HEK293T (cell line): ENCODE measurements at regions not wholly inside any gene's neighbourhood (a gene's known extent, or its start where the extent isn't known, plus 50 kb on each side); places are given as distances from the start of the nearest gene placed in this dataset.

Experiments
- CTCF ChIA-PET: fragments of 350-600 bp; formaldehyde crosslinking; extraction: SDS; loops from one replicate; lab custom pipeline; 2021; ENCODE audit warnings: antibody characterized with exemption, inconsistent platforms; lab: Yijun Ruan, JAX
- POLR2A ChIA-PET: fragments of 350-600 bp; formaldehyde crosslinking; extraction: SDS; loops from one replicate; lab custom pipeline; 2020; ENCODE audit warnings: antibody characterized with exemption, inconsistent platforms; lab: Yijun Ruan, JAX
- DNase-seq: peaks from one replicate; pipeline ENCODE4 v3.0.0; 2012; ENCODE audit warnings: mixed read lengths; ENCODE audit errors: extremely low spot score
- ARNT ChIP-seq: fragments of 450-650 bp; IDR thresholded peaks from 2 replicates; pipeline ENCODE4 v1.6.1; 2017; ENCODE audit warnings: mild to moderate bottlenecking
- BHLHE40 ChIP-seq: fragments of 450-650 bp; IDR thresholded peaks from 2 replicates; pipeline ENCODE4 v1.6.1; 2016; ENCODE audit warnings: mild to moderate bottlenecking, moderate library complexity, borderline replicate concordance
- CTBP1 ChIP-seq: fragments of 450-650 bp; IDR thresholded peaks from 2 replicates; pipeline ENCODE4 v1.6.1; 2016; ENCODE audit warnings: borderline replicate concordance
- ELF4 ChIP-seq: fragments of 450-650 bp; IDR thresholded peaks from 2 replicates; pipeline ENCODE4 v1.6.1; 2017; ENCODE audit warnings: antibody characterized with exemption
- FOXA1 ChIP-seq: fragments of 450-650 bp; IDR thresholded peaks from 2 replicates; pipeline ENCODE4 v1.6.1; 2016; ENCODE audit warnings: mild to moderate bottlenecking
- FOXK2 ChIP-seq: fragments of 450-650 bp; IDR thresholded peaks from 2 replicates; pipeline ENCODE4 v1.6.1; 2016; ENCODE audit warnings: mild to moderate bottlenecking
- FOXM1 ChIP-seq: fragments of 450-650 bp; IDR thresholded peaks from 2 replicates; pipeline ENCODE4 v1.6.1; 2017; ENCODE audit warnings: mild to moderate bottlenecking, borderline replicate concordance
- HDGF ChIP-seq: fragments of 450-650 bp; IDR thresholded peaks from 2 replicates; pipeline ENCODE4 v1.6.1; 2017; ENCODE audit warnings: antibody characterized with exemption, borderline replicate concordance
- L3MBTL2 ChIP-seq: fragments of 450-650 bp; conservative IDR thresholded peaks from 2 replicates; pipeline ENCODE4 v1.6.1; 2016; ENCODE audit warnings: mild to moderate bottlenecking
- LEF1 ChIP-seq: fragments of 450-650 bp; IDR thresholded peaks from 2 replicates; pipeline ENCODE4 v1.6.1; 2017; ENCODE audit warnings: mild to moderate bottlenecking, borderline replicate concordance
- NFRKB ChIP-seq: fragments of 450-650 bp; IDR thresholded peaks from 2 replicates; pipeline ENCODE4 v1.6.1; 2016; ENCODE audit warnings: mild to moderate bottlenecking, moderate library complexity
- PKNOX1 ChIP-seq: fragments of 450-650 bp; IDR thresholded peaks from 2 replicates; pipeline ENCODE4 v1.6.1; 2016
- SP1 ChIP-seq: fragments of 450-650 bp; IDR thresholded peaks from 2 replicates; pipeline ENCODE4 v1.6.1; 2017
- SUZ12 ChIP-seq: fragments of 450-650 bp; IDR thresholded peaks from 2 replicates; pipeline ENCODE4 v1.6.1; 2016; ENCODE audit warnings: mild to moderate bottlenecking
- TARDBP ChIP-seq: fragments of 450-650 bp; IDR thresholded peaks from 2 replicates; pipeline ENCODE4 v1.6.1; 2016
- ZNF384 ChIP-seq: fragments of 450-650 bp; IDR thresholded peaks from 2 replicates; pipeline ENCODE4 v1.6.1; 2016

GRCh38 chr2:199594443-199594842 is 136.7 kb upstream of the SATB2 start:
- ChIA-PET CTCF (interaction anchor here (1.5 kb wide), 1 partner anchor 146 kb away, joined by 5 read pairs; no protein-coding TSS in a partner anchor), POLR2A (no interaction called here)
- TF ChIP-seq NFRKB (no peak), FOXK2 (no peak), HDGF (no peak), ZNF384 (no peak), TARDBP (no peak), LEF1 (no peak), FOXM1 (no peak), BHLHE40 (no peak), L3MBTL2 (no peak), SP1 (no peak), CTBP1 (no peak), ELF4 (no peak), FOXA1 (no peak), PKNOX1 (no peak), SUZ12 (no peak)
- no peak for DNase-seq

GRCh38 chr2:199591826-199592225 is 134.1 kb upstream of the SATB2 start:
- ChIA-PET POLR2A (no interaction called here), CTCF (interaction anchor here (0.8 kb wide), 1 partner anchor 8 kb away, joined by 3 read pairs; no protein-coding TSS in a partner anchor)
- DNase-seq = no peak
- TF ChIP-seq ELF4 = no peak
- no peak for TF ChIP-seq CTBP1
- no peak for TF ChIP-seq FOXA1
- TF ChIP-seq HDGF = no peak
- TF ChIP-seq ZNF384 = no peak
- no peak for TF ChIP-seq LEF1
- no peak for TF ChIP-seq BHLHE40
- no peak for TF ChIP-seq PKNOX1
- TF ChIP-seq FOXM1 = no peak
- no peak for TF ChIP-seq ARNT
- no peak for TF ChIP-seq L3MBTL2
- TF ChIP-seq NFRKB = no peak
- no peak for TF ChIP-seq SP1
- no peak for TF ChIP-seq TARDBP
- TF ChIP-seq SUZ12 = no peak
- no peak for TF ChIP-seq FOXK2

- TF ChIP-seq FOXK2 (no peak), PKNOX1 (peak; percentile 63; the same call in 1 of the 2 replicates)
- ChIA-PET POLR2A (interaction anchor here (1.5 kb wide), 1 partner anchor 9 kb away, joined by 4 read pairs; no protein-coding TSS in a partner anchor), CTCF (interaction anchor here (1.7 to 1.8 kb wide), 2 partner anchors 9 to 102 kb away, joined by 5 read pairs; no protein-coding TSS in a partner anchor)
- DNase-seq = no peak
These were observed 132.8 kb upstream of the SATB2 start for GRCh38 chr2:199590321-199591203.

- POLR2A ChIA-PET = no interaction called here
- TF ChIP-seq LEF1 (no peak), CTBP1 (no peak), PKNOX1 (no peak), FOXM1 (no peak), FOXK2 (no peak), TARDBP (no peak), ARNT (no peak), SUZ12 (no peak), FOXA1 (no peak), L3MBTL2 (no peak), BHLHE40 (no peak), SP1 (no peak)
- CTCF ChIA-PET = interaction anchor here (1.7 kb wide), 1 partner anchor 8 kb away, joined by 5 read pairs; no protein-coding TSS in a partner anchor
- DNase-seq = peak; percentile 39
These were observed 131.6 kb upstream of the SATB2 start for GRCh38 chr2:199589306-199589705.

- DNase-seq = no peak
- ChIA-PET POLR2A (no interaction called here), CTCF (interaction anchor here (0.6 to 1.9 kb wide), 2 partner anchors 8 to 140 kb away, joined by 6 to 11 read pairs; no protein-coding TSS in a partner anchor)
- TF ChIP-seq SP1 = no peak
These were observed 130.3 kb upstream of the SATB2 start for GRCh38 chr2:199588054-199588453.

GRCh38 chr2:199586646-199587045 is 128.9 kb upstream of the SATB2 start:
- DNase-seq = no peak
- ChIA-PET CTCF (interaction anchor here (1.2 to 1.9 kb wide), 2 partner anchors 10 to 91 kb away, joined by 3 to 11 read pairs; no protein-coding TSS in a partner anchor), POLR2A (no interaction called here)
- TF ChIP-seq ARNT (no peak), PKNOX1 (no peak), ELF4 (no peak), SP1 (no peak), TARDBP (no peak), BHLHE40 (no peak), LEF1 (no peak), HDGF (no peak), SUZ12 (no peak), FOXA1 (no peak), FOXM1 (no peak), CTBP1 (no peak), L3MBTL2 (no peak), ZNF384 (no peak)
